COR-L47 (cell line): ENCODE measurements at regions not wholly inside any gene's neighbourhood (a gene's known extent, or its start where the extent isn't known, plus 50 kb on each side); places are given as distances from the start of the nearest gene placed in this dataset.
"Not testable (repeated sequence)": the region's sequence is repeated elsewhere in the genome, so short reads cannot be mapped to it uniquely, and the experiment has no call there.

Experiments used
- DNase-seq: peaks from one replicate; lab custom pipeline; 2025; lab: John Stamatoyannopoulos, UW

- DNase-seq: no peak
These were observed 461.4 kb upstream of the NOX3 start for GRCh38 chr6:155916846-155917624.

GRCh38 chr6:155915651-155916050, 460.0 kb upstream of the NOX3 start:
- no peak for DNase-seq

GRCh38 chr6:155913816-155914215, 458.2 kb upstream of the NOX3 start:
- no peak for DNase-seq

DNA sequence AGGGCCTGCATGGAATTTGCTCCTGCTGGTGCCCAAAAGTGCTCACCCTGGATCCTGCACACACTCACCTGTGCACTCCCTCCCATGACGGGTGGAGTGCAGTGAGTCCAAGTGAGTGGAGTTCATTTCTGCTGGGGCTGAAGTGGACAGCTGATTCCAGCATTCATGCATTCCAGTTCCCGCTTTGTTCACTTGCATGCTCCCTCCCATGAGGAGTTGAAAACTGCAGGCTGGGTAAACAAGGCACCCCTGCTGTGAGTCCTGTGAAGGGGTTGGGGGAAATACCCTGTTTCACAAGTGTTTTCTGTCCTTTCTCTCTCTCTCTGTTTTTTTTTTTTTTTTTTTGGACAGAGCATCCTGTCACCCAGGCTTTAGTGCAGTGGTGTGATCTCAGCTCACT, 454.1 kb upstream of the NOX3 start:
- no peak for DNase-seq

DNA sequence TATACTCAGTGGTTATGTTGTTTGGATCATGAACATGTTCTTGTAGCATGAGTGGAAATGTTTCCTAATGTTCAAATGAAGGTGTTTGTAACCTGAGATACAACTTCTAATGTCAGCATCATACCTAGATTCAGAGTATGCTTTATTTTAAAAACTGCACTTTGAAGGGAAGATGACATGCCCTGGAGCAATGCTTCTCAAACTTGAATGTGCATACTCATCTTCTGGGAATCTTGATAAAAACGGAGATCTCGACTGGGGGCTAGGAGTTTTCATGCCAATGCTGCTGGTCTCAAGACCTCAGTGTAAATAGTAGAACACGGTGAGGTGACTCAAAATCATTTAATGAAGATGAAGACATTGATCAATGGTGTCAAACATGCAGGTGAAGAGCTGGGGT, 440.0 kb upstream of the NOX3 start:
- DNase-seq: no peak

DNA sequence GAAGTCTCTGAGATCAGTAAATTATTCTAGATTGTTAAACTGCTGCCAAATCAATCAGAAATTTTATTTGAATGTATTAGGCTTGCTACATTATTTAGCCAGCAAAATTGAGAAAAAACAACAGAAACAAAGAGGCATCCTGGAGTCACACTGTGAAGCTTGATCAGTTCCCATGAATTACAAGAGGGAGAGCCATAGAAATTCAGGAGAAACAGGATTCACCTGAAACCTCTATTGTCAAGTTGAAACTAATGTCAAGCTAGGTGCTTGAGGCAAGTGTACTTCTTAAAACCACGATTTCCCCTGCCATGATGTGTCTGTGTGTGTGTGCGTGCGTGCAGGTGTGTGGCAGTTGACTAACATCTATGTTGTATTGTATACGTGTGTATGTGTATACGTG, 439.1 kb upstream of the NOX3 start:
- no peak for DNase-seq

DNA sequence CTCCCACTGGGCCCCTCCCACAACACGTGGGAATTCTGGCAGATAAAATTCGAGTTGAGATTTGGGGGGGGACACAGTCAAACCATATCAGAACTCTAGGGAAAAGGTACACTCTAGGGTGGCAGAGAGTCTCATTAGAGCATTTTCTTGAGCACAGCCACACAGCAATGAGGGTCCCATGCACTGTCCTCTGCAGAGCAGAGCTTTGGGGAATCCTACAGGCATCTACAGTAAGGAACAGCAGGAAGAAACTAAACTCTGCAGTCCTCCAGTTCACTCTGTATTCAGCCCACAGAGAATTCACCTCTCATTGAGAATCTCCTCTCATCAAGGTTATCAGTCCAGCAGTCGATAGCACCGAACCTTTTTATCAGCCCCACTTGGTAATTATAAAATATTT, 438.6 kb upstream of the NOX3 start:
- DNase-seq: no peak

DNA sequence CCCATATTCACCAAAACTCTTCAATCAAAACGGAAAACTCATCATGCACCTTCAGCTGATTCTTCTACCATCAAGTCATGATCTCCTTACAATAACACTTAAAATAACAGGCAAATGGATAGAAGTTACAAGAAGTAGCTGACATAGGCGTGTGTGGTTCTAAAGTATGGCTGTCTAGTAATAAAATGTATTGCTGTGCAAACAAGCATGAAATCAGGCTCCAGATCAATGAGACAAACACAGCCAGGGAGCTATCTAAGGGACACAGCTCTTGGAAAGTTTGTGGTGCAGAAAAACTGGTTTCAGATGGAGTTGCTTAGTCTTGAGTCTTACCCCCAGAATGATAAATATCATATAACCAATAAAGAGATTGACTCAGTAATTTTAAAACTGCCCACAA, 434.8 kb upstream of the NOX3 start:
- DNase-seq: no peak

DNA sequence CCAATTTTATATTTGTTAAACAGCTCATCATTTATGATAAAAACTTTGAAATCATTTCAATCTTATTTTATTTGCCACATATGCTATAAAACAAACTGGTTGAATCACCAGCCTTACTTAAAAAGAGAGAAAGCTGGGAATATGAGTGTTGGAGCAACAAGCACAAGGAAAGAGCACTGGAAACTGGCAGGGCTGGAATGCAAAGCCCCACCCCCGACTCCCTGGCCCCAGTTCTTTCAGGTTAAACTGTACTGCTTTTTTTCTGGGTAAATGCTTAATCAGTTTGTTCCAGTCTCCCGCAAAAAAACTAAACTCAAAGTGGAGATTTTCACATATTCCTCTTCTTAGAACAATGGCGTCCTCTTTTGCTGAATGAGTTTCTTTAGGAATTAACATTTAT, 433.8 kb upstream of the NOX3 start:
- no peak for DNase-seq

DNA sequence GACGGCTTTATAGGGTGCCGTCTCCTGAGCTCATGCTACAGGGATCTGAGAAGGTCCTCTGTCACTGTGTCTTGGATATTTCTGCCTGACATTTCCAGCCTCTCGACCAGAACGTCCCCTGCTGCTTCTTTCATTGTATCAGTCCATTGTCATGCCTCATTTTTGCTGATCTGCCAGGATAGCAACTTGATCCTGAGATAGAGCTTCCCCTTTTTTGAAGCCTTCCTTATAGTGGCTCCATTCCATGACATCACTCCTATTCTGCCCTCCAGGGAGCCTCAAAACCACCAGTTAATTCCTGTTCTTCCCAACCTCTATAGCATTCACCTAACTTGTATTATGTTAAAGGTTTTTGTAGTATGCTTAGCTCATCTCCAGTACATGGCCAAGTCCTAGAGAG, 431.8 kb upstream of the NOX3 start:
- no peak for DNase-seq

- no peak for DNase-seq
These were observed 428.1 kb upstream of the NOX3 start for GRCh38 chr6:155883741-155884140.

- no peak for DNase-seq
These were observed 427.7 kb upstream of the NOX3 start for GRCh38 chr6:155883334-155883731.

DNA sequence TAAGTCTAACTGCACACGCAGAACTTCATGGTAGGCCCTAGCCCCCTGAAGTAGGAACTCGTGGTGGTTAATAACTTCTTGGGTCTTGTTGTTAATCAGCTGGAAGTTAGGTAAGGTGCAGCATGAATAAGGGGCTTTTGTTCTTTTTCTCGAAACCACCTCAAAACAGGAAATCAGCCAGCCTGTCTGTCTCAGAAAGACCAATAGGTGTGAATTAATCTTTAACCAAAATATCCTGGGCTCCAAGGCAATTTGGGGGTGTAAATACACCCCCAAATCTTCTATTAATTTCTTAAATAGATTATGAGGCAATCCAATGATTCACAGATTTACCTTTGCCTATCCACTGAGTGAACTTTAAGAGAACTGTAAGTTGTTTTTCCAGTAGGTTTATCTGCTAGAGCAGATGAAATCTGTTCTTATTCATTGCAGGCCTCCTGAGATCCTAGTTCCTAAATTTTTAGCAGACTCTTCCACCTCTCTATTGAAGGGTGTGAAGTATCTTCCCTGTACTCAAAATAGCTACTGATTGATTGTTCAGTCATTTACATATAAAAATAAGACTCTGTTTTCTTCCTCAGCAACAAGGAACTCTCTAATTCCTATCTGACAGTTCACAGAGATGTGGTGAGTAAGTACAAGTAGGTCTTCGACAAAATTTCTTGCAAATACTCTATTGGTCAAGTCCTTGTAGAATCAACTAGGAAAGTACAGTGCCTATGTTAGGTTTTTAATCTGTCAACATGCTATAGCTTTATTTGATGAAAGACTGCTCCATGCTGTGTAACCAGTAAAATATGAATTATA, 427.1 kb upstream of the NOX3 start:
- DNase-seq: no peak

DNA sequence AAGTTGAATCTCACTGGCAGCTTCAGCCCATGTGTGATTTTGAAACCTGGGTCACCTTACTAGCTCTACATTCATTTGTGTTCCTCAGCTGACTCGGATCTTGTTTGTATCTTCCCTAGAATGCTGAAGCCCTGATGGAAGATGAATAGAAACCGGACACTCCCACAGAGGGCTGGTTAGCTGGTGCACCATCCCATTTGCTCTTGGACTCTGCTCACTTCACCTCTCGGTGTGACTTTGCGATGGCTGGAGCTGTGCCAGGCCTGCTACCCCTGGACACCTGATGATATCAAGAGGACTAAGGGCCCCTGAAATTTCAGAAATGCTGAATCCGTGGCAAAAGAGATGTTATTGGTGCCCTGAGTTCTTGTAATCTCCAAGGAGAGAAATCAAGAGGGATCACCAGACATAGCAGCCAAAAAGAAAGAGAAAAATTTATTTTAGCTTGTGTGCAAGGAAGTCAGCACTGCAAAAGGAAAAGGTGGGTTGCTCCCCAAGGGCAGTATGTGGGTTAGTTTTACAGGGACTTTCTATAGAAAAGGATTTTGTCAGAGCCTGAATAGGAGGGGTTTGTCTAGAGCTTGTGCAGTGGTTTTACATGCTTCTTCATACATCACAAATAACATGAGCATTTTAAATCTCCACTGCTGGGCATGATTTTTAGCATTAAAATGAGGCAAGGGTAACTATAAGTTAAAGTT, 426.3 kb upstream of the NOX3 start:
- no peak for DNase-seq

GRCh38 chr6:155880900-155881299, 425.3 kb upstream of the NOX3 start:
- no peak for DNase-seq

DNA sequence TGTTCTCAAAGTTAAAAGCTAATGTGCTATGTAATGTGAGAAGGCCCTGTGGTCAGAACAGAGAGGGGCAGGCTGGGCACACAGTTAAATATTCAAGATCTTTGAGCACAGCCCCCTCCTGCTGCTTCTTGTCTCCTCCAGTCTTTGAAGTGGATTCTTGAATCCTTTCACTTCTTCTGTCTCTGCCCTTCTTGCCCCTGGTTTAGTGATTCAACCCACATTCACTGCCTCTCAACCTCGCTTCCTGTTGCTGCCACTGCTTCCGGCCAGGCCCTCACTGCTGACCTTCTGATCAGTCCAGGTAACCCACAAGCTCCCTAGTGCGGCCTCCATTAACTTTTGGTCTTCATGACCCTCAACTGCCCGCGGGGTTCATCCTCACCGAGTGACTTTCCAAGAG, 417.3 kb upstream of the NOX3 start:
- DNase-seq: no peak

- no peak for DNase-seq
These were observed 412.0 kb upstream of the NOX3 start for GRCh38 chr6:155867682-155868081.

GRCh38 chr6:155866676-155867390, 411.2 kb upstream of the NOX3 start:
- not testable (repeated sequence) for DNase-seq

- no peak for DNase-seq
These were observed 406.2 kb upstream of the NOX3 start for GRCh38 chr6:155861821-155862220.

GRCh38 chr6:155858906-155859305, 403.3 kb upstream of the NOX3 start:
- not testable (repeated sequence) for DNase-seq

GRCh38 chr6:155854787-155855186, 399.1 kb upstream of the NOX3 start:
- DNase-seq: no peak

- DNase-seq: no peak
These were observed 397.4 kb upstream of the NOX3 start for GRCh38 chr6:155853011-155853410.
